Adrenal gland (tissue), 5 donors: ENCODE measurements at regions not wholly inside any gene's neighbourhood (a gene's known extent, or its start where the extent isn't known, plus 50 kb on each side); places are given as distances from the start of the nearest gene placed in this dataset.

Experiments used
- CTCF ChIP-seq, 6 experiments: fragments of 450-650 bp in 4 of 6; fragments of 200-600 bp in 2 of 6; sonication (generic) in 1 of 6; IDR thresholded peaks; 1 replicate in 5 of 6; 2 replicates in 1 of 6; pipeline versions ENCODE4 v1.5.1 to v1.8.0; 2016 to 2021; ENCODE audit warnings: antibody characterized with exemption in 6 of 6, mild to moderate bottlenecking in 2 of 6, moderate library complexity in 1 of 6
- POLR2A ChIP-seq, 2 donors: fragments of 450-650 bp; IDR thresholded peaks; one replicate each; pipeline ENCODE4 v1.6.1; 2017; ENCODE audit warnings: antibody characterized with exemption in 2 of 2, mild to moderate bottlenecking in 2 of 2, moderate library complexity in 1 of 2
- donor health status: DM: no; HTN: no; CAD: no.

GRCh38 chr21:24150753-24151152 lies 1456.5 kb downstream of the MRPL39 start:
- no peak for TF ChIP-seq POLR2A (IDR thresholded peaks at IDR 0.05)
- no peak for TF ChIP-seq CTCF (IDR thresholded peaks at IDR 0.05)
